ENCODE measurements at regions not wholly inside any gene's neighbourhood (a gene's known extent, or its start where the extent isn't known, plus 50 kb on each side); places are given as distances from the start of the nearest gene placed in this dataset.

DNA sequence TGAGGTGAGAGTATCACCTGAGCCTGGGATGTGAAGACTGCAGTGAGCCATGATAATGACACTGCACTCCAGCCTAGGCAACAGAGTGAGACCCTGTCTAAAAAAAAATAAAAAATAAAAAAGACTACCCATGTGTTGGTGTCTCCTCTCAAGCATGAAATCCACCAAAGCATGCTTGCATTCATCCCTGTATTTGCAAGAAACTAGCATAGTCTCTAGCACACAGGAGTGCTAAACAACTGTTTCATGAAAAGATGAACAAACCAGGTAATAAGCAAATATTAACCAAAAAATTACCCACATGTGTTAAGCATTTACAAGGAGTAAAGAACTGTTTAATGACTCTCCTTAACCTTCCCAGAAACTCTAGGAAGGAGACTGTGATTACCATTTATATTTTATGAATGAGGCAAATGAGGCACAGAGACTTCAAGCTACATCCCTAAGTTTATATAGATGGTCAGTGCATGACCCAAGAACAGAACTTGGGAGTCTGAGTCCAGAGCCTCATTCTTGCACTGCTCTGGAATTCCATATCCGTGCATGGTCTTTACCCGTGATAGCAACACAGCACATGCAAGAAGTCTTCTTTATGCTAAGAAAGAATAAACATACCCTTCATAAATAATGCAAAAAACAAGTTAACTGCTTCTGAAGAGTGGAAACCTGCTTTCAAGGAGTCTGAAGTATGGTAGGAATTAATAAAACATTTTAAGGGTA is 186.1 kb upstream of the STS start:
- TF ChIP-seq, protein P1, sequence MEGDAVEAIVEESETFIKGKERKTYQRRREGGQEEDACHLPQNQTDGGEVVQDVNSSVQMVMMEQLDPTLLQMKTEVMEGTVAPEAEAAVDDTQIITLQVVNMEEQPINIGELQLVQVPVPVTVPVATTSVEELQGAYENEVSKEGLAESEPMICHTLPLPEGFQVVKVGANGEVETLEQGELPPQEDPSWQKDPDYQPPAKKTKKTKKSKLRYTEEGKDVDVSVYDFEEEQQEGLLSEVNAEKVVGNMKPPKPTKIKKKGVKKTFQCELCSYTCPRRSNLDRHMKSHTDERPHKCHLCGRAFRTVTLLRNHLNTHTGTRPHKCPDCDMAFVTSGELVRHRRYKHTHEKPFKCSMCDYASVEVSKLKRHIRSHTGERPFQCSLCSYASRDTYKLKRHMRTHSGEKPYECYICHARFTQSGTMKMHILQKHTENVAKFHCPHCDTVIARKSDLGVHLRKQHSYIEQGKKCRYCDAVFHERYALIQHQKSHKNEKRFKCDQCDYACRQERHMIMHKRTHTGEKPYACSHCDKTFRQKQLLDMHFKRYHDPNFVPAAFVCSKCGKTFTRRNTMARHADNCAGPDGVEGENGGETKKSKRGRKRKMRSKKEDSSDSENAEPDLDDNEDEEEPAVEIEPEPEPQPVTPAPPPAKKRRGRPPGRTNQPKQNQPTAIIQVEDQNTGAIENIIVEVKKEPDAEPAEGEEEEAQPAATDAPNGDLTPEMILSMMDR (IDR thresholded peaks at IDR 0.05; ENCODE audit: poor library complexity) = no peak
- TF ChIP-seq EZH2 (IDR thresholded peaks at IDR 0.05; ENCODE audit: borderline replicate concordance) = no peak

All from hepatocyte (in vitro differentiated cells).